Mesodermal cell (in vitro differentiated cells): ENCODE measurements at regions not wholly inside any gene's neighbourhood (a gene's known extent, or its start where the extent isn't known, plus 50 kb on each side); places are given as distances from the start of the nearest gene placed in this dataset.

Experiments used
- H3K27ac ChIP-seq: 2 replicates; pipeline ENCODE4 v1.7.0; 2013; ENCODE audit warnings: mild to moderate bottlenecking, low read depth, low read length, moderate library complexity; ENCODE audit not compliant: severe bottlenecking
- H3K36me3 ChIP-seq: 2 replicates; pipeline ENCODE4 v1.7.1; 2013; ENCODE audit warnings: mild to moderate bottlenecking, low read length, moderate library complexity; ENCODE audit not compliant: control insufficient read depth, insufficient read depth
- H3K4me1 ChIP-seq: one replicate; pipeline ENCODE4 v1.7.1; 2013; ENCODE audit warnings: mild to moderate bottlenecking, low read length; ENCODE audit not compliant: insufficient read depth, control insufficient read depth, poor library complexity, severe bottlenecking
- H3K4me3 ChIP-seq: 2 replicates; pipeline ENCODE4 v1.7.0; 2013; ENCODE audit warnings: low read length, control low read depth, mild to moderate bottlenecking; ENCODE audit not compliant: insufficient read depth, poor library complexity, severe bottlenecking; ENCODE audit errors: extremely low read depth
- H3K9me3 ChIP-seq: 2 replicates; pipeline ENCODE4 v1.7.1; 2013; ENCODE audit warnings: mild to moderate bottlenecking, low read length, moderate library complexity; ENCODE audit not compliant: control insufficient read depth
- WGBS, 2 experiments: methylation state at CpG; one replicate each; pipeline ENCODE4 v1.1.5; 2013; ENCODE audit warnings: missing lambda C conversion rate in 2 of 2; ENCODE audit not compliant: insufficient coverage in 2 of 2; 5-methylcytosine and 5-hydroxymethylcytosine counted together

GRCh38 chr7:15922002-15922401 is 235.5 kb upstream of the MEOX2 start:
- Histone ChIP-seq H3K4me3 (no peak overlapping the region), H3K27ac (no peak overlapping the region), H3K9me3 (no peaks in the 10 kb centered on the region), H3K36me3 (no peaks in the 10 kb centered on the region), H3K4me1 (no peaks in the 10 kb centered on the region)

GRCh38 chr7:15921576-15921975 is 235.1 kb upstream of the MEOX2 start:
- WGBS, 2 experiments, result 60% methylated on average over 1 of the region's 3 CpGs; no CpG with 5 or more reads in 1 of the 2 experiments
- no peaks in the 10 kb centered on the region for H3K36me3 ChIP-seq
- H3K4me1 ChIP-seq, result no peaks in the 10 kb centered on the region

GRCh38 chr7:15920953-15921352 is 234.5 kb upstream of the MEOX2 start:
- H3K4me1 ChIP-seq, result no peaks in the 10 kb centered on the region
- H3K4me3 ChIP-seq, result no peak overlapping the region
- WGBS, 2 experiments, result 86 to 97% methylated on average over 4 of the region's 7 CpGs
- H3K36me3 ChIP-seq, result no peaks in the 10 kb centered on the region
- H3K27ac ChIP-seq, result no peak overlapping the region
- H3K9me3 ChIP-seq, result no peaks in the 10 kb centered on the region

More at GRCh38 chr7:15921576-15921975, 235.1 kb upstream of the MEOX2 start:
- H3K27ac ChIP-seq, result no peak overlapping the region
- H3K9me3 ChIP-seq, result no peaks in the 10 kb centered on the region
- no peak overlapping the region for H3K4me3 ChIP-seq

DNA sequence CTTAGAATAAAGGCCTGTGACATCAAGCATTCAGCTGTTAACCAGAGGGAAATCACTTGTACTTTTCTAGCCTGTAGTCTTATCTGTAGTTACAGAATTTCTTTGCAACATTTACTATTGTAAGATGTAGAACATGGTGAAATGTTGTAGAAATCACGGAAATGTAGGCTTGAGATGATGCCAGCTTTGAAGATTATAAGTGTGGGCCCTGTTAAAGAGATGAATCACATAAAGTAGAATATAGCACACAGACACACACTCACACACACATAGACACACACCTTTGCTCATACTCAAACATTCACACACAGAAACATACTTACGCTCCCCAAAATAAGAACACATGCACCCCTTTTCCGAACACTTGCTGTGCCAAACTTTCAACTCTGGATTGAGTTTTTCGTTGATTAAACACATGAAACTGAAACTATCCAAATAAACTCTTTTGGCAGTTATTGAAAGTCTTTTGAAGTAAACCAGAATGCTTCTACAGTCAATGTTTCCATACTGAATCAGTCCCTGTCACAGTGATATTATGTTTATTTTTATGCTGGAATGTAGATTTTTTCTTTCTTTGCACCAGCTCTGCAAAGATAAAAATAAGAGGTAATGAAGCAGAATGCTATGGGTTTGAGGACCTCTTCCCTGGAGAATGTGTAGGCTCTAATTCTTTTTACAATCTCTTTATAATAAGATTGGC is 230.3 kb upstream of the MEOX2 start:
- WGBS, 2 experiments, result 90 to 98% methylated on average over 3 of the region's 4 CpGs
- no peak overlapping the region for H3K4me3 ChIP-seq
- no peak overlapping the region for H3K27ac ChIP-seq
- H3K4me1 ChIP-seq, result no peaks in the 10 kb centered on the region
- H3K36me3 ChIP-seq, result no peaks in the 10 kb centered on the region
- H3K9me3 ChIP-seq, result no peaks in the 10 kb centered on the region

DNA sequence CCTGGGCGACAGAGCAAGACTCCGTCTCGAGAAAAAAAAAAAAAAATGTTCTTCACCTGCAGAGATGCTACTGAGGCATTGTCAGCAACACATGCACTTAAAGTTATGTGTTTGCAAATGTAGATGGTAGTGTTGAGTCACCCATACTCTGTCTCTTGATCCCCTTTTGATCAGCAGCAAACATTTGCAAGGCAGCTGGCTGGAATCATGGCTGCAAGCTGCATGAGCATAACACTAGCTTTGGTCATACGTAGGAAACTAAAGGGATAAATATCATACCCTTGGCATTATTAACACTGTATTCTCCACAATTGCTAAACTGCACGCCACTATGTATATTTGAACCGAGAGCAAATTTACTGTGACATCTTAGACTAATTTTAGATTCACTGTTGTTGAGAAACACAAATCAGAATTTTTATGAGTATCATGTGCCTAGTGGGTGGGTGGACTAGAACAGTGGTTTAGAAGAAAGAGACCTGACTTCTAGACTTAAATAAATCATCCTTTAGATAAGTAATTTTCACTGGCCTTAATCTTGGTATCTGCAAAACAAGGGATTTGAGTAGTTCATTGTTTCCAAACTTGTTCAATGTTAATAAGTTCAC is 229.3 kb upstream of the MEOX2 start:
- H3K36me3 ChIP-seq, result no peaks in the 10 kb centered on the region
- WGBS, 2 experiments, result 89 to 100% methylated on average over 1 to 3 of the region's 6 CpGs
- H3K4me1 ChIP-seq, result no peaks in the 10 kb centered on the region
- H3K4me3 ChIP-seq, result no peak overlapping the region
- no peak overlapping the region for H3K27ac ChIP-seq
- no peaks in the 10 kb centered on the region for H3K9me3 ChIP-seq

- Histone ChIP-seq H3K4me1 (no peaks in the 10 kb centered on the region), H3K36me3 (no peaks in the 10 kb centered on the region), H3K27ac (no peak overlapping the region), H3K4me3 (no peak overlapping the region), H3K9me3 (no peaks in the 10 kb centered on the region)
- 78% methylated on average over 1 of the region's 2 CpGs; no CpG with 5 or more reads in 1 of the 2 experiments for WGBS, 2 experiments
Observed at GRCh38 chr7:15914611-15915010, 228.1 kb upstream of the MEOX2 start.

- WGBS, 2 experiments, result 100% methylated on average over 1 of the region's 1 CpG
- no peaks in the 10 kb centered on the region for H3K4me1 ChIP-seq
- H3K9me3 ChIP-seq, result no peaks in the 10 kb centered on the region
- H3K27ac ChIP-seq, result no peak overlapping the region
- H3K36me3 ChIP-seq, result no peaks in the 10 kb centered on the region
- H3K4me3 ChIP-seq, result no peak overlapping the region
Observed at GRCh38 chr7:15906436-15906835, 220.0 kb upstream of the MEOX2 start.

DNA sequence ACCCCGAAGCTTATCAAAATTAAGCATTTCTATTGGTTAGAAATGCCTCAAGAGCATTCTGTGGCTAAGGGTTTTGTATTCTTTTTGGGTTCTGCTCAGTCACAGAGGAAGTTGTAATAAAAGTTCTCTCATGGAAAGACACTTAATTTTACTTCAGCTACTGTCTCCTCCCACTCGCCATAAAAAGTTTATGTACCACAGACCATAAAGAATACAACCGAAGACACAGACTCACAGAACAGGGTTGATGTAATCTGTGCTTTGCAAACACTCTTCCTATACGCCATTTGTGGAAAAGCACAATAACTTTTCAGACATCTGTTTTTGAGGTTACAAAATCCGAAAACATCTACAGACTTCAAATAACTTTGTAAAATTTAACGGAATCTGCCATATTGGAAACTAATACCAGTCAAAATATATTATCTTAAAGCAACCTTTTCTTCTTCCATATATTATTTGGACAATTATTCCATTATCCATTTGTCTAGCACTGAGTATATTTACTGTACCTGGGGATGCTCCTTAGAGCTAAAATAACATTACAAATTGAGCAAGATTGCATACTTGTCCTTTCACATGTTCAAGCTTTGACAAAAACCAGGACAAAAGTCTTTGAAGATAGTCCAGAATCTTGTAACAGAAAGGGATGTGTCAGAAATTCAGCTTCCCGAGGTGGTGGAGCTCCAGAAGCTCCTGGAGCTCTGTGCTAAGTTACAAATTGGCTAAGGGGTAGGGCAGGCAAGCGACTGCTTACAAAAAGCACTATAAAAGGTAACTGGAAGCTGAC is 219.0 kb upstream of the MEOX2 start:
- H3K4me1 ChIP-seq, result no peaks in the 10 kb centered on the region
- WGBS, 2 experiments, result 84 to 88% methylated on average over 5 to 6 of the region's 8 CpGs
- no peak overlapping the region for H3K4me3 ChIP-seq
- no peaks in the 10 kb centered on the region for H3K36me3 ChIP-seq
- H3K9me3 ChIP-seq, result no peaks in the 10 kb centered on the region
- no peak overlapping the region for H3K27ac ChIP-seq

- Histone ChIP-seq H3K4me1 (no peaks in the 10 kb centered on the region), H3K4me3 (no peak overlapping the region), H3K27ac (no peak overlapping the region), H3K36me3 (no peaks in the 10 kb centered on the region), H3K9me3 (no peaks in the 10 kb centered on the region)
Observed at GRCh38 chr7:15891151-15891881, 204.8 kb upstream of the MEOX2 start.

GRCh38 chr7:15889507-15889906 is 203.0 kb upstream of the MEOX2 start:
- no peaks in the 10 kb centered on the region for H3K36me3 ChIP-seq
- H3K9me3 ChIP-seq, result no peaks in the 10 kb centered on the region
- no peaks in the 10 kb centered on the region for H3K4me1 ChIP-seq
- no peak overlapping the region for H3K4me3 ChIP-seq
- 72 to 88% methylated on average over 1 to 2 of the region's 3 CpGs for WGBS, 2 experiments
- H3K27ac ChIP-seq, result no peak overlapping the region
